BLaER1 (cell line): ENCODE measurements at regions not wholly inside any gene's neighbourhood (a gene's known extent, or its start where the extent isn't known, plus 50 kb on each side); places are given as distances from the start of the nearest gene placed in this dataset.
"Not testable (repeated sequence)": the region's sequence is repeated elsewhere in the genome, so short reads cannot be mapped to it uniquely, and the experiment has no call there.

Source experiments
- H3K27ac ChIP-seq: shearing (Covaris generic); formaldehyde crosslinking; 2 replicates; pipeline ENCODE4 v1.8.1; 2022
- H3K27me3 ChIP-seq: shearing (Covaris generic); formaldehyde crosslinking; 2 replicates; pipeline ENCODE4 v1.8.1; 2022
- H3K36me3 ChIP-seq: shearing (Covaris generic); formaldehyde crosslinking; 2 replicates; pipeline ENCODE4 v1.8.1; 2022
- H3K4me1 ChIP-seq: shearing (Covaris generic); formaldehyde crosslinking; 2 replicates; pipeline ENCODE4 v1.8.1; 2022
- H3K4me2 ChIP-seq: shearing (Covaris generic); formaldehyde crosslinking; 2 replicates; pipeline ENCODE4 v1.8.1; 2022
- H3K4me3 ChIP-seq: shearing (Covaris generic); formaldehyde crosslinking; 2 replicates; pipeline ENCODE4 v1.8.1; 2022
- H3K9ac ChIP-seq: shearing (Covaris generic); formaldehyde crosslinking; 2 replicates; pipeline ENCODE4 v1.8.1; 2022
- H3K9me3 ChIP-seq: shearing (Covaris generic); formaldehyde crosslinking; 2 replicates; pipeline ENCODE4 v1.8.1; 2022
- H4K20me1 ChIP-seq: shearing (Covaris generic); formaldehyde crosslinking; 2 replicates; pipeline ENCODE4 v1.8.1; 2022
- Cebpa-rat ChIP-seq: shearing (Covaris generic); IDR thresholded peaks from 2 replicates; pipeline ENCODE4 v1.8.1; 2022

- no peak for TF ChIP-seq Cebpa-rat
- Histone ChIP-seq H3K36me3 (no peaks in the 10 kb centered on the region), H3K4me2 (no peak overlapping the region), H3K4me3 (no peak overlapping the region), H3K9ac (no peak overlapping the region), H4K20me1 (no peaks in the 10 kb centered on the region), H3K27ac (no peak overlapping the region), H3K9me3 (no peaks in the 10 kb centered on the region), H3K4me1 (no peaks in the 10 kb centered on the region), H3K27me3 (no peaks in the 10 kb centered on the region)
These were observed 1276.3 kb downstream of the TMEM121 start for GRCh38 chr14:106802413-106803364.

GRCh38 chr14:106803379-106803778, 1277.0 kb downstream of the TMEM121 start:
- Histone ChIP-seq H3K4me1 (no peaks in the 10 kb centered on the region), H3K9ac (no peak overlapping the region), H3K36me3 (no peaks in the 10 kb centered on the region), H3K27me3 (no peaks in the 10 kb centered on the region), H3K4me3 (no peak overlapping the region), H3K4me2 (no peak overlapping the region), H3K27ac (no peak overlapping the region), H3K9me3 (no peaks in the 10 kb centered on the region), H4K20me1 (no peaks in the 10 kb centered on the region)
- no peak for TF ChIP-seq Cebpa-rat

DNA sequence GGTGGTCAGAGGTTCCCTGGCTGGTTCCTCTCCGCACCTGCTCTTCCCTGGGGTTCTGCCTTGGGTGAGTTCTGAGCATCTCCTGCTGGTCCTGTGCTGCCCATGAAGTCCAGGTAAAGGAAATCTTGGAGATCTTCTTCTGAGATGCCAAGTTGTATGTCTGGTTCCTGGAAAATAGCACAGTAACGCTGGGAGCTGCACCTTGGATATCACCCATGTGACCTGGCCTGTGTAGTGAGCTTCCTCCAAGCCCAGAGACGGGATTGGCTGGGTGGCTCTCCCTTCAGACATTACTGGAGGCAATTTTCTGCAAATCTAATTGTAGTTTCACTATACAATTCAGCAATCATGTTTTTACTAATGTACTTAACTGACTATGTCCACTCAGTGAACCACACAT, 1281.1 kb downstream of the TMEM121 start:
- Histone ChIP-seq H3K36me3 (no peaks in the 10 kb centered on the region), H3K4me3 (no peak overlapping the region), H3K27me3 (no peaks in the 10 kb centered on the region), H3K27ac (no peak overlapping the region), H4K20me1 (no peaks in the 10 kb centered on the region), H3K4me2 (no peak overlapping the region), H3K4me1 (peaks cover 16% of the 10 kb centered on the region), H3K9ac (no peak overlapping the region), H3K9me3 (no peaks in the 10 kb centered on the region)
- no peak for TF ChIP-seq Cebpa-rat

GRCh38 chr14:106808458-106808857, 1282.1 kb downstream of the TMEM121 start:
- Histone ChIP-seq H3K9ac (no peak overlapping the region), H3K4me3 (no peak overlapping the region), H3K9me3 (no peaks in the 10 kb centered on the region), H3K4me2 (no peak overlapping the region), H3K4me1 (peaks cover 25% of the 10 kb centered on the region), H4K20me1 (no peaks in the 10 kb centered on the region), H3K27me3 (no peaks in the 10 kb centered on the region), H3K36me3 (no peaks in the 10 kb centered on the region), H3K27ac (no peak overlapping the region)
- TF ChIP-seq Cebpa-rat = no peak

- Histone ChIP-seq H3K4me3 (no peak overlapping the region), H3K27ac (no peak overlapping the region), H3K9ac (no peak overlapping the region), H3K4me1 (peaks cover 29% of the 10 kb centered on the region), H4K20me1 (no peaks in the 10 kb centered on the region), H3K4me2 (no peak overlapping the region), H3K27me3 (no peaks in the 10 kb centered on the region), H3K9me3 (no peaks in the 10 kb centered on the region), H3K36me3 (no peaks in the 10 kb centered on the region)
- TF ChIP-seq Cebpa-rat = no peak
These were observed 1282.5 kb downstream of the TMEM121 start for GRCh38 chr14:106808907-106809306.

GRCh38 chr14:106809615-106810014, 1283.2 kb downstream of the TMEM121 start:
- Histone ChIP-seq H3K36me3 (no peaks in the 10 kb centered on the region), H3K4me3 (no peak overlapping the region), H3K9me3 (no peaks in the 10 kb centered on the region), H4K20me1 (no peaks in the 10 kb centered on the region), H3K27ac (no peak overlapping the region), H3K4me2 (peak overlapping the region; percentile 32), H3K27me3 (no peaks in the 10 kb centered on the region), H3K4me1 (peaks cover 36% of the 10 kb centered on the region), H3K9ac (no peak overlapping the region)
- no peak for TF ChIP-seq Cebpa-rat

DNA sequence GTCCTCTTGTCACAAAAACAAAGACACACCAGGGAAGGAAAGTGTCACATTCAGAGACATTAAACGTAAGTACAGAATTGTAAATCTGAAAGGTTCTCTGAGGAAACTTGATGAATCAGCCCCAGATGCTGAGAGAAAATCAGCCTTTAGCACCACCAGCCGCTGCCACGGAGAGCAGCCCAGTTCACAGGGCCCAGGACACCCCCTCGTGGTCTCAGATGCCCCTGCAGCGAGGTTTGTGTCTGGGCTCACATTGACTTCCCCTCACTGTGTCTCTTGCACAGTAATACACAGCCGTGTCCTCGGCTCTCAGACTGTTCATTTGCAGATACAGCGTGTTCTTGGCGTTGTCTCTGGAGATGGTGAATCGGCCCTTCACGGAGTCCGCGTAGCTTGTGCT, 1283.8 kb downstream of the TMEM121 start:
- H3K9me3 ChIP-seq, H3K9ac ChIP-seq, H3K27me3 ChIP-seq, H3K36me3 ChIP-seq, H3K27ac ChIP-seq, H3K4me3 ChIP-seq, H4K20me1 ChIP-seq: not testable (repeated sequence)
- peak overlapping the region; percentile 32 for H3K4me2 ChIP-seq
- peaks cover 39% of the 10 kb centered on the region for H3K4me1 ChIP-seq

DNA sequence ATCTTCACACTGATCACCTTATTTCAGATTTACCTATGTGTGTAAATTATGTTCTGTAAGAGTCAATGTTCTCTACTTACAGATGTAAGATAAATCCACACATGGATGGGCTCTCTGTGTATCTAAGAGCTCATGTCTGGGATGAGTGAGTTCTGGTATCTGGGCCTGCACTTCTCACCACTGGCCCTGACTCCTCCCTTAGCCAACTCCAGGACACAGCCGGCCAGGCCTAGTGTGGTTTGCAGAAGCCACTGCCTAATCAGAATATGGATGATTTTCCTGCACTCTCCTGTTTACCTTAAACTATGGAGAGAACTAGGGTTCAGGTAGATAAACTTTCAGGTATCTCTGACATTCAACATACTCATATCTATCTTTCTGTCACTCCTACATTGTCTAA, 1284.8 kb downstream of the TMEM121 start:
- no peaks in the 10 kb centered on the region for H3K9me3 ChIP-seq
- H3K4me2 ChIP-seq = no peak overlapping the region
- H3K4me3 ChIP-seq = no peak overlapping the region

GRCh38 chr14:106812788-106813476, 1286.5 kb downstream of the TMEM121 start:
- Histone ChIP-seq H4K20me1 (no peaks in the 10 kb centered on the region), H3K27me3 (no peaks in the 10 kb centered on the region), H3K36me3 (no peaks in the 10 kb centered on the region), H3K4me1 (peaks cover 39% of the 10 kb centered on the region), H3K4me2 (peak overlapping the region; percentile 58), H3K4me3 (peak overlapping the region; percentile 35; the same call in 1 of the 2 replicates), H3K9me3 (no peaks in the 10 kb centered on the region), H3K27ac (peak overlapping the region; percentile 62), H3K9ac (no peak overlapping the region)
- TF ChIP-seq Cebpa-rat = no peak

More for the DNA sequence above, 1284.8 kb downstream of the TMEM121 start:
- no peak for TF ChIP-seq Cebpa-rat
- Histone ChIP-seq H3K27ac (no peak overlapping the region), H3K36me3 (no peaks in the 10 kb centered on the region), H3K9ac (no peak overlapping the region), H4K20me1 (no peaks in the 10 kb centered on the region), H3K4me1 (peaks cover 39% of the 10 kb centered on the region), H3K27me3 (no peaks in the 10 kb centered on the region)

DNA sequence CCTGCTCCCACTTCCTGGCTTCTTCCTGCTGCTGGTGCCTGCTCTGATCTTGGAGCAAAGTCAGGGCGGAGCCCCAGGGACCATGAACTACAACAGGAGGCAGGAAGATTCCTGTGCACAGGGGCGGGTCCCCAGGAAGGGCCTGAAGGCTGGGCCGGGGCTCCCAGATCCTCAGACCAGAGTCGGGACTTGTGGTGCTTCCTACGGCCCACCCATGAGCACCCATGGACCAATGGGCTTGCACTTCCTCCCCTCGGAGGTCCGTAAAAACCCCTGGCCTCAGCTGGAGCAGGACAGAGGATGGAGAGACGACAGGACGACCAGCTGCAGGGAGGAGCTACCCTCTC, 1287.1 kb downstream of the TMEM121 start:
- no peak for TF ChIP-seq Cebpa-rat
- peak overlapping the region; percentile 58 for H3K4me2 ChIP-seq
- no peak overlapping the region for H3K9ac ChIP-seq
- no peaks in the 10 kb centered on the region for H3K36me3 ChIP-seq
- peak overlapping the region; percentile 62 for H3K27ac ChIP-seq
- H3K9me3 ChIP-seq = no peaks in the 10 kb centered on the region
- H3K4me1 ChIP-seq = peaks cover 39% of the 10 kb centered on the region
- no peaks in the 10 kb centered on the region for H4K20me1 ChIP-seq
- H3K4me3 ChIP-seq = peak overlapping the region; percentile 35; the same call in 1 of the 2 replicates
- H3K27me3 ChIP-seq = no peaks in the 10 kb centered on the region
